Calu3 (cell line): ENCODE measurements at regions not wholly inside any gene's neighbourhood (a gene's known extent, or its start where the extent isn't known, plus 50 kb on each side); places are given as distances from the start of the nearest gene placed in this dataset.

ENCODE experiments used
- BruUV-seq: library from RNA; stranded (reverse); fragments of 400-500 nt; replicated peaks from 2 replicates; lab custom pipeline; 2021; lab: Mats Ljungman, UMichigan
- CTCF ChIA-PET: fragments of 300-600 bp; sonication (Branson Sonifier 250); formaldehyde crosslinking; loops from one replicate; lab custom pipeline; 2022; ENCODE audit warnings: antibody characterized with exemption; lab: Charles Lee
- DNase-seq: peaks from one replicate; pipeline ENCODE4 v3.0.0; 2022
- H3K27ac Mint-ChIP-seq: one replicate; pipeline ENCODE4 v1.8.0; 2022; ENCODE audit warnings: mixed read lengths; ENCODE audit not compliant: unreplicated experiment
- H3K27me3 Mint-ChIP-seq: one replicate; pipeline ENCODE4 v1.8.0; 2022; ENCODE audit warnings: mixed read lengths; ENCODE audit not compliant: unreplicated experiment
- H3K36me3 Mint-ChIP-seq: one replicate; pipeline ENCODE4 v1.8.0; 2022; ENCODE audit warnings: mild to moderate bottlenecking, moderate library complexity, mixed read lengths; ENCODE audit not compliant: insufficient read depth, unreplicated experiment
- H3K4me1 Mint-ChIP-seq: one replicate; pipeline ENCODE4 v1.8.0; 2022; ENCODE audit warnings: mild to moderate bottlenecking, low read depth, mixed read lengths; ENCODE audit not compliant: unreplicated experiment
- H3K4me3 Mint-ChIP-seq: one replicate; pipeline ENCODE4 v1.8.0; 2022; ENCODE audit warnings: mild to moderate bottlenecking, low read depth, moderate library complexity, mixed read lengths; ENCODE audit not compliant: unreplicated experiment
- H3K9me3 Mint-ChIP-seq: one replicate; pipeline ENCODE4 v1.8.0; 2022; ENCODE audit warnings: low read depth, mixed read lengths; ENCODE audit not compliant: unreplicated experiment
- intact Hi-C: fragments of 100-400 bp; cut with micrococcal nuclease; formaldehyde crosslinking; loops from one replicate; pipeline ENCODE4 v1.10.0; 2022; ENCODE audit not compliant: unreplicated experiment
- TF ChIP-seq, protein P1 (sequence below): fragments of 200-600 bp; IDR thresholded peaks from one replicate; pipeline ENCODE4 v1.8.0; 2022; ENCODE audit warnings: antibody characterized with exemption; ENCODE audit not compliant: unreplicated experiment

DNA sequence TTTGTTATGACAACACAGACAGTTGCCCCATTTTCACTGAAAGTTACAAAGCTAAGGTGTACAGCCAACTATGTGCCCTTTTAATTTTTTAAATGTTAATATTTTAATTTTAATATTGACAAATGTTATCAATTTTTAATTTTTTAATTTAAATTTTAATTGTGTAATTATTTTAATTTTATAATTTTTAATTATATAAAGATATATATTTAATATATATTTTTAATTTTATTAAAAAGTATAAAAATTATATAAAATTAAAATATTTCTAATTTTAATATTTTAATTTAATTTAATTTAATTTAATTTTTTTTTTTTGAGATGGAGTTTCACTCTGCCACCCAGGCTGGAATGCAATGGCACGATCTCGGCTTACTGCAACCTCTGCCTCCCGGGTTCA lies 52.1 kb upstream of the ATP11B start:
- BruUV-seq: no TSS peak
- H3K27me3 Mint-ChIP-seq: no peaks in the 10 kb centered on the region
- no peak for DNase-seq
- intact Hi-C loops: no loop called here
- peaks cover 18% of the 10 kb centered on the region for H3K36me3 Mint-ChIP-seq
- TF ChIP-seq, protein P1, sequence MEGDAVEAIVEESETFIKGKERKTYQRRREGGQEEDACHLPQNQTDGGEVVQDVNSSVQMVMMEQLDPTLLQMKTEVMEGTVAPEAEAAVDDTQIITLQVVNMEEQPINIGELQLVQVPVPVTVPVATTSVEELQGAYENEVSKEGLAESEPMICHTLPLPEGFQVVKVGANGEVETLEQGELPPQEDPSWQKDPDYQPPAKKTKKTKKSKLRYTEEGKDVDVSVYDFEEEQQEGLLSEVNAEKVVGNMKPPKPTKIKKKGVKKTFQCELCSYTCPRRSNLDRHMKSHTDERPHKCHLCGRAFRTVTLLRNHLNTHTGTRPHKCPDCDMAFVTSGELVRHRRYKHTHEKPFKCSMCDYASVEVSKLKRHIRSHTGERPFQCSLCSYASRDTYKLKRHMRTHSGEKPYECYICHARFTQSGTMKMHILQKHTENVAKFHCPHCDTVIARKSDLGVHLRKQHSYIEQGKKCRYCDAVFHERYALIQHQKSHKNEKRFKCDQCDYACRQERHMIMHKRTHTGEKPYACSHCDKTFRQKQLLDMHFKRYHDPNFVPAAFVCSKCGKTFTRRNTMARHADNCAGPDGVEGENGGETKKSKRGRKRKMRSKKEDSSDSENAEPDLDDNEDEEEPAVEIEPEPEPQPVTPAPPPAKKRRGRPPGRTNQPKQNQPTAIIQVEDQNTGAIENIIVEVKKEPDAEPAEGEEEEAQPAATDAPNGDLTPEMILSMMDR: no peak
- H3K4me3 Mint-ChIP-seq: no peak overlapping the region
- CTCF ChIA-PET: interaction anchor here (0.6 to 1.1 kb wide), 4 partner anchors 22 to 1787 kb away, joined by 3 to 10 read pairs (median 6); partner anchors contain the start of gene ATP11B
- H3K9me3 Mint-ChIP-seq: no peaks in the 10 kb centered on the region
- H3K27ac Mint-ChIP-seq: peak overlapping the region; percentile 87
- peaks cover 37% of the 10 kb centered on the region for H3K4me1 Mint-ChIP-seq
